ENCODE measurements at regions not wholly inside any gene's neighbourhood (a gene's known extent, or its start where the extent isn't known, plus 50 kb on each side); places are given as distances from the start of the nearest gene placed in this dataset.

GRCh38 chrX:7330556-7330955 lies 182.6 kb upstream of the PUDP start:
- no peak for TF ChIP-seq CEBPB (IDR thresholded peaks at IDR 0.05)
- TF ChIP-seq KDM5A (IDR thresholded peaks at IDR 0.05) = no peak
- TF ChIP-seq EP300 (IDR thresholded peaks at IDR 0.05) = no peak
- TF ChIP-seq POLR2A (IDR thresholded peaks at IDR 0.05; ENCODE audit: low read length) = no peak
- TF ChIP-seq, protein P1, sequence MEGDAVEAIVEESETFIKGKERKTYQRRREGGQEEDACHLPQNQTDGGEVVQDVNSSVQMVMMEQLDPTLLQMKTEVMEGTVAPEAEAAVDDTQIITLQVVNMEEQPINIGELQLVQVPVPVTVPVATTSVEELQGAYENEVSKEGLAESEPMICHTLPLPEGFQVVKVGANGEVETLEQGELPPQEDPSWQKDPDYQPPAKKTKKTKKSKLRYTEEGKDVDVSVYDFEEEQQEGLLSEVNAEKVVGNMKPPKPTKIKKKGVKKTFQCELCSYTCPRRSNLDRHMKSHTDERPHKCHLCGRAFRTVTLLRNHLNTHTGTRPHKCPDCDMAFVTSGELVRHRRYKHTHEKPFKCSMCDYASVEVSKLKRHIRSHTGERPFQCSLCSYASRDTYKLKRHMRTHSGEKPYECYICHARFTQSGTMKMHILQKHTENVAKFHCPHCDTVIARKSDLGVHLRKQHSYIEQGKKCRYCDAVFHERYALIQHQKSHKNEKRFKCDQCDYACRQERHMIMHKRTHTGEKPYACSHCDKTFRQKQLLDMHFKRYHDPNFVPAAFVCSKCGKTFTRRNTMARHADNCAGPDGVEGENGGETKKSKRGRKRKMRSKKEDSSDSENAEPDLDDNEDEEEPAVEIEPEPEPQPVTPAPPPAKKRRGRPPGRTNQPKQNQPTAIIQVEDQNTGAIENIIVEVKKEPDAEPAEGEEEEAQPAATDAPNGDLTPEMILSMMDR (IDR thresholded peaks at IDR 0.05) = no peak
- TF ChIP-seq, protein P2, sequence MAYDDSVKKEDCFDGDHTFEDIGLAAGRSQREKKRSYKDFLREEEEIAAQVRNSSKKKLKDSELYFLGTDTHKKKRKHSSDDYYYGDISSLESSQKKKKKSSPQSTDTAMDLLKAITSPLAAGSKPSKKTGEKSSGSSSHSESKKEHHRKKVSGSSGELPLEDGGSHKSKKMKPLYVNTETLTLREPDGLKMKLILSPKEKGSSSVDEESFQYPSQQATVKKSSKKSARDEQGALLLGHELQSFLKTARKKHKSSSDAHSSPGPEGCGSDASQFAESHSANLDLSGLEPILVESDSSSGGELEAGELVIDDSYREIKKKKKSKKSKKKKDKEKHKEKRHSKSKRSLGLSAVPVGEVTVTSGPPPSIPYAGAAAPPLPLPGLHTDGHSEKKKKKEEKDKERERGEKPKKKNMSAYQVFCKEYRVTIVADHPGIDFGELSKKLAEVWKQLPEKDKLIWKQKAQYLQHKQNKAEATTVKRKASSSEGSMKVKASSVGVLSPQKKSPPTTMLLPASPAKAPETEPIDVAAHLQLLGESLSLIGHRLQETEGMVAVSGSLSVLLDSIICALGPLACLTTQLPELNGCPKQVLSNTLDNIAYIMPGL (CRISPR knock-in tag; IDR thresholded peaks at IDR 0.05; ENCODE audit: borderline replicate concordance) = no peak
- no peak for TF ChIP-seq RNF2 (IDR thresholded peaks at IDR 0.05; ENCODE audit: borderline replicate concordance, low read depth)
- no peak for TF ChIP-seq USF2 (IDR thresholded peaks at IDR 0.05)
- no peak for TF ChIP-seq CHD2 (IDR thresholded peaks at IDR 0.05; ENCODE audit: low read length, partially characterized antibody)
- no peak for TF ChIP-seq BHLHE40 (IDR thresholded peaks at IDR 0.05; ENCODE audit: low read depth, low read length)
- no peak for TF ChIP-seq MYC (IDR thresholded peaks at IDR 0.05; ENCODE audit: borderline replicate concordance, low read length)
- TF ChIP-seq, protein P3, sequence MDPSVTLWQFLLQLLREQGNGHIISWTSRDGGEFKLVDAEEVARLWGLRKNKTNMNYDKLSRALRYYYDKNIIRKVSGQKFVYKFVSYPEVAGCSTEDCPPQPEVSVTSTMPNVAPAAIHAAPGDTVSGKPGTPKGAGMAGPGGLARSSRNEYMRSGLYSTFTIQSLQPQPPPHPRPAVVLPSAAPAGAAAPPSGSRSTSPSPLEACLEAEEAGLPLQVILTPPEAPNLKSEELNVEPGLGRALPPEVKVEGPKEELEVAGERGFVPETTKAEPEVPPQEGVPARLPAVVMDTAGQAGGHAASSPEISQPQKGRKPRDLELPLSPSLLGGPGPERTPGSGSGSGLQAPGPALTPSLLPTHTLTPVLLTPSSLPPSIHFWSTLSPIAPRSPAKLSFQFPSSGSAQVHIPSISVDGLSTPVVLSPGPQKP (IDR thresholded peaks at IDR 0.05; ENCODE audit: low read depth, low read length) = no peak
- TF ChIP-seq HDAC2 (IDR thresholded peaks at IDR 0.05) = no peak
- no peak for TF ChIP-seq FOSL2 (IDR thresholded peaks at IDR 0.05)
- no peak for TF ChIP-seq FOSL2 (CRISPR knock-in tag; IDR thresholded peaks at IDR 0.05)
